DND-41 (cell line): ENCODE measurements at regions not wholly inside any gene's neighbourhood (a gene's known extent, or its start where the extent isn't known, plus 50 kb on each side); places are given as distances from the start of the nearest gene placed in this dataset.

Source experiments
- EZH2 ChIP-seq: IDR thresholded peaks from 3 replicates; pipeline ENCODE4 v1.6.1; 2012; ENCODE audit warnings: borderline replicate concordance, low read depth, mild to moderate bottlenecking, moderate library complexity, low read length, inconsistent platforms; ENCODE audit not compliant: severe bottlenecking
- TF ChIP-seq, protein P1 (sequence below): IDR thresholded peaks from 2 replicates; pipeline ENCODE4 v1.5.1; 2012; ENCODE audit warnings: borderline replicate concordance, low read length, moderate library complexity, mild to moderate bottlenecking; ENCODE audit not compliant: poor library complexity, severe bottlenecking; ENCODE audit errors: extremely low read depth

DNA sequence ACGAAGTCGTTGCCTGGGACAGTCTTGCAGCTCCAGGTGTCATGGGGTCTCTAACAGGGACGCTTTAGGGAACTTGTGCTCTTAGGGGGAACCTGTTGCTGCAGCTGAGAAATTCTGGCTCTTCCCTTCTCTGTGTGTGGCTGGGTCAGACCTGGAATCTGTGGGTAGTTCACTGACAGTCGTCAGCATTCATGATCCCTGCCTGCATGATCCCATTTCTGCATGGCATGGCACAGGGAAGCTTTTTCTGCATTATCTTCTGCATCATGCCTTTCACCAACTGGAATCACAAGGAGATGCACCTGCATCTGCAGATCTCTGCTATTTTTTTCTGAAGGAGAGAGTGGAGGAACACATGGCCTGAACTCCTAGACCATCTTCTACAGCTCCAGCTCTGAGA is 85.6 kb downstream of the SOX9 start:
- TF ChIP-seq, protein P1, sequence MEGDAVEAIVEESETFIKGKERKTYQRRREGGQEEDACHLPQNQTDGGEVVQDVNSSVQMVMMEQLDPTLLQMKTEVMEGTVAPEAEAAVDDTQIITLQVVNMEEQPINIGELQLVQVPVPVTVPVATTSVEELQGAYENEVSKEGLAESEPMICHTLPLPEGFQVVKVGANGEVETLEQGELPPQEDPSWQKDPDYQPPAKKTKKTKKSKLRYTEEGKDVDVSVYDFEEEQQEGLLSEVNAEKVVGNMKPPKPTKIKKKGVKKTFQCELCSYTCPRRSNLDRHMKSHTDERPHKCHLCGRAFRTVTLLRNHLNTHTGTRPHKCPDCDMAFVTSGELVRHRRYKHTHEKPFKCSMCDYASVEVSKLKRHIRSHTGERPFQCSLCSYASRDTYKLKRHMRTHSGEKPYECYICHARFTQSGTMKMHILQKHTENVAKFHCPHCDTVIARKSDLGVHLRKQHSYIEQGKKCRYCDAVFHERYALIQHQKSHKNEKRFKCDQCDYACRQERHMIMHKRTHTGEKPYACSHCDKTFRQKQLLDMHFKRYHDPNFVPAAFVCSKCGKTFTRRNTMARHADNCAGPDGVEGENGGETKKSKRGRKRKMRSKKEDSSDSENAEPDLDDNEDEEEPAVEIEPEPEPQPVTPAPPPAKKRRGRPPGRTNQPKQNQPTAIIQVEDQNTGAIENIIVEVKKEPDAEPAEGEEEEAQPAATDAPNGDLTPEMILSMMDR, result no peak
- no peak for TF ChIP-seq EZH2
